HUES6 (cell line): ENCODE measurements at regions not wholly inside any gene's neighbourhood (a gene's known extent, or its start where the extent isn't known, plus 50 kb on each side); places are given as distances from the start of the nearest gene placed in this dataset.

Experiments
- H3K27ac ChIP-seq: 2 replicates; pipeline ENCODE4 v1.7.0; 2013; ENCODE audit warnings: low read depth, mild to moderate bottlenecking, low read length, inconsistent platforms
- H3K27me3 ChIP-seq: 2 replicates; pipeline ENCODE4 v1.6.1; 2013; ENCODE audit warnings: low read length; ENCODE audit not compliant: control insufficient read depth, insufficient read depth
- H3K36me3 ChIP-seq: 2 replicates; pipeline ENCODE4 v1.6.1; 2013; ENCODE audit warnings: low read length; ENCODE audit not compliant: control insufficient read depth, insufficient read depth
- H3K4me1 ChIP-seq: 2 replicates; pipeline ENCODE4 v1.6.1; 2013; ENCODE audit warnings: low read length; ENCODE audit not compliant: control insufficient read depth, insufficient read depth
- H3K4me3 ChIP-seq: 2 replicates; pipeline ENCODE4 v1.5.1; 2013; ENCODE audit warnings: low read depth, low read length
- H3K9ac ChIP-seq: one replicate; pipeline ENCODE4 v1.6.1; 2013; ENCODE audit warnings: mild to moderate bottlenecking, low read length
- H3K9me3 ChIP-seq: 2 replicates; pipeline ENCODE4 v1.6.1; 2013; ENCODE audit warnings: low read depth, low read length; ENCODE audit not compliant: control insufficient read depth, insufficient read depth

DNA sequence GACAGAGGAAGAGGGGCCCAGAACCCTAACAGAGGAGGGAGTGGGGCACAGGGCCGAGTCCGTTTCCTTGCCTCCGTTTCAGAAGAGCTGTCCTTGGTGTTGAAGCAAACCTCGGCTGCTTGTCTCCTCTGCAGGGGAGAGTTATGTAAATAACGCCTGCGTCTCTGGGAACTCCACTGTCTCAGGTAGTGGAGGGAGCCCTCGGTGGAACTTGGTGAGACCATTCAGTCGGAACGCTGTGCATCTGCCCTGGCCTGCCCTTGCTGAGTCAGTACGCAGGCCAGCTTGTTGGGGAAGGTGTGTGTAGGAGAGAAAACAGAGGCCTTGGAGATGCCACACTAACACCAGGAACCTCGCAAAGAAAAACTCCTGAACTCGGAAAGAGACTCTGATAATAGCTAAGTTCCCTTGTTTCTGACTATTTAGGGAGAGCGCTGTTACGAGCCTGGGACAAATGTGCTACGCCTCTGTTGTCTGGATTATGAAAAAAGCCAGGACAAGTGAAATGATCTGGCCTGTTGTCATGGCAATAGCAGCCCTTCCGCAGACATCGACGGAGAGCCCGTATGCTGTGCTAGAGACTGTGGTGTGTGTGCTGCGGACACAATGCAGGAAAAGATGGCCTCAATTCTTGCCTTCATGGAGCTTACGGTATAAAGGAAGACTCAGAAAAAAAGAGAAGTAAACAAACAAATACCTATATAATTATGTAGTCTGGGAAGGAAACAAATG lies 94.6 kb upstream of the AKT3 start:
- Histone ChIP-seq H3K9me3 (no peaks in the 10 kb centered on the region), H3K4me3 (peak overlapping the region; percentile 40), H3K36me3 (no peaks in the 10 kb centered on the region), H3K27me3 (peaks cover 15% of the 10 kb centered on the region), H3K9ac (no peak overlapping the region), H3K4me1 (peaks cover 5% of the 10 kb centered on the region; the same call in 1 of the 2 replicates), H3K27ac (no peak overlapping the region)

DNA sequence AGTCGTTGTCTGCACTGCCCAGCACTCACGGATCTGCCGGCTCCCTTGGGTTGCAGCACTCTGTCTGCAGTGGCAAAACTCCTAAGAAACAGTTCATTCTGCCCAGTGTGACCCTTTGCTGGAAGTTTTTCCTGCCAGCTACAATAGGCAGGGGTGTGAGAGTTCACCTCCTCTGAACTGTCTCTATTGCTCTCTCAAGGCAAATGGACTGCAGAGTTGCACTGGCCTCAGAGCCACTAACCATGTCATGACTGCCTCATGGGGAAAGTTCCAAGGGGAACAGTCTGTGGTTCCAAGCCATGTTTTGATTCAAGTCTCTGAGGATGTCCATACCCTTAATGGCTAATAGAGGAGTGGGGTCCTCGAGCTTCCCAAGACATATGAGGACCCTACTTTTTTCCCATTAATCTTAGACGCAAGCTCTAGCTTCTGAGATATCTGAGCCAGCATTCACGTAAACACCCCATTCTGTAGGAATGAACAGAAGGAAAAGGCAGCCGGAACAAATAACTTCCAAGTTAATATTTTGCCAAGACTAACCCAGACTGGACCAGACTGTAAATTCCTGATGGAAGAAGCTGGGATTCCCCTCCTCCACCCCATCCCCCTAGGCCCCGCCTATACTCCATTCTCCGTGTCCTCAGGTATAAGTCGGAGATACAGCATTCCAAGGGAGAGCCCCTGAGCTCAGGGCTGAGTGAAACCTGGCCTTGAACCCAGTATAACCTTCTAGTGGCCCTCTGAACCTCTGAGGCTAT lies 93.8 kb upstream of the AKT3 start:
- H3K27ac ChIP-seq, result no peak overlapping the region
- H3K4me1 ChIP-seq, result peaks cover 9% of the 10 kb centered on the region
- no peak overlapping the region for H3K9ac ChIP-seq
- H3K36me3 ChIP-seq, result no peaks in the 10 kb centered on the region
- peak overlapping the region; percentile 40 for H3K4me3 ChIP-seq
- H3K9me3 ChIP-seq, result no peaks in the 10 kb centered on the region
- peaks cover 15% of the 10 kb centered on the region for H3K27me3 ChIP-seq

GRCh38 chr1:243942196-243943150 lies 92.4 kb upstream of the AKT3 start:
- Histone ChIP-seq H3K9me3 (no peaks in the 10 kb centered on the region), H3K36me3 (no peaks in the 10 kb centered on the region), H3K27me3 (peaks cover 15% of the 10 kb centered on the region), H3K4me1 (peaks cover 9% of the 10 kb centered on the region), H3K27ac (no peak overlapping the region), H3K9ac (no peak overlapping the region), H3K4me3 (no peak overlapping the region)

- H3K36me3 ChIP-seq, result no peaks in the 10 kb centered on the region
- H3K9me3 ChIP-seq, result no peaks in the 10 kb centered on the region
- H3K27me3 ChIP-seq, result peaks cover 2% of the 10 kb centered on the region
- no peak overlapping the region for H3K9ac ChIP-seq
- H3K4me3 ChIP-seq, result no peak overlapping the region
- peaks cover 3% of the 10 kb centered on the region; the same call in 1 of the 2 replicates for H3K4me1 ChIP-seq
- no peak overlapping the region for H3K27ac ChIP-seq
These were observed 90.4 kb upstream of the AKT3 start for GRCh38 chr1:243940451-243940850.

DNA sequence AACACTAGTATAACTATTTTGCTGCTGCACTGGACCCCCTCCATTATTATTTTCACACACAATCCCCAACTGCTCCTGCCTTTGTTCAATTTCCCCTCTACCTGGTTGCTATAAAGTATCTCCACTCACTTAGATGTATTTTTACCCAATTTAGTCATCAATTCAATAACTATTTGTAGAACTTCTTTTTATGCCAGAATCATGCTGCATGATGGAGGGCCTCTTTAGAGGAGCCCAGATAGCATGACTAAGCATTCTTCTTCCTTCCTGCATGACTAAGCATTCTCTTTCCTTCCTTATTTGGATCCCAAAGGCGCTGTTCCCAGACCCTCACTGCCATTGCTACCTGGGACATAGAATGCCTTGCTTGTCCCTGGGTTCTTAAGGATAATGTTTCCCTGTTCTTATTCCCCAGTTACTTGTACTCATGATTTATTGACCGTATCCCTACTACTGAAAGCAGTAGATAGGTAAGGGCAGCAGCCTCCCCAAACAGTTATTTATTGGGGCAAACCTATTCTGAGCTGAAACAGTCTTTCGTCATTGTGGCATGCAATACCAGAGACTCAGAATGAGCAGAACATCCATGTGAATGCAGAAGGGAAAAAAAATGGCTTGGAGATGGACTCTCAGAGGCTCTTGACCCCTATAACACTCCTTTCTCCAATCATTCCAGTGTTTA lies 89.3 kb upstream of the AKT3 start:
- H3K4me3 ChIP-seq, result no peak overlapping the region
- peaks cover 3% of the 10 kb centered on the region; the same call in 1 of the 2 replicates for H3K4me1 ChIP-seq
- 0 out of 2 replicates have a peak, but pooled peaks cover 2% of the 10 kb centered on the region for H3K9me3 ChIP-seq
- H3K27ac ChIP-seq, result no peak overlapping the region
- H3K9ac ChIP-seq, result no peak overlapping the region
- no peaks in the 10 kb centered on the region for H3K36me3 ChIP-seq
- H3K27me3 ChIP-seq, result no peaks in the 10 kb centered on the region; the same call in 1 of the 2 replicates

- Histone ChIP-seq H3K4me3 (no peak overlapping the region), H3K36me3 (no peaks in the 10 kb centered on the region), H3K9ac (no peak overlapping the region), H3K9me3 (0 out of 2 replicates have a peak, but pooled peaks cover 2% of the 10 kb centered on the region), H3K4me1 (peaks cover 3% of the 10 kb centered on the region; the same call in 1 of the 2 replicates), H3K27me3 (no peaks in the 10 kb centered on the region; the same call in 1 of the 2 replicates), H3K27ac (no peak overlapping the region)
These were observed 88.2 kb upstream of the AKT3 start for GRCh38 chr1:243938208-243938607.

- Histone ChIP-seq H3K36me3 (no peaks in the 10 kb centered on the region), H3K9ac (no peak overlapping the region), H3K27me3 (no peaks in the 10 kb centered on the region), H3K4me1 (peaks cover 12% of the 10 kb centered on the region), H3K4me3 (no peak overlapping the region), H3K9me3 (0 out of 2 replicates have a peak, but pooled peaks cover 2% of the 10 kb centered on the region), H3K27ac (no peak overlapping the region)
These were observed 83.5 kb upstream of the AKT3 start for GRCh38 chr1:243933495-243933894.

DNA sequence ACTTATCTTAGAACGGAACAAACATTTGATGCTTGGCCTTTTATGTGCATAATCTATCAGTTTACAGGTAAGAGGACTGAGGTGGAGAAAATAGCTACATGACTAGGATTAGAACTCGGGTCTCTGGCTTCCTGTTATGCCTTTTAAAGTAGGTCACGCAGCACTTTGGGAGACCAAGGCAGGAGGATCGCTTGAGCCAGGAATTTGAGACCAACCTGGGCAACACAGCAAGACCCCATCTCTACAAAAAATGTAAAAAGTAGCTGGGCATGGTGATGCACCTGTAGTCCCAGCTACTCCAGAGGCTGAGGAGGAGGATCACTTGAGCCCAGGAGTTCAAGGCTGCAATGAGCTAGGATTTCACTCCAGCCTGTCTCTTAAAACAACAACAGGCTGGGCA lies 81.9 kb upstream of the AKT3 start:
- H3K9me3 ChIP-seq, result 0 out of 2 replicates have a peak, but pooled peaks cover 2% of the 10 kb centered on the region
- no peak overlapping the region for H3K27ac ChIP-seq
- no peak overlapping the region for H3K4me3 ChIP-seq
- no peaks in the 10 kb centered on the region for H3K36me3 ChIP-seq
- no peaks in the 10 kb centered on the region for H3K27me3 ChIP-seq
- H3K9ac ChIP-seq, result no peak overlapping the region
- peaks cover 19% of the 10 kb centered on the region for H3K4me1 ChIP-seq

GRCh38 chr1:243930822-243931671 lies 81.0 kb upstream of the AKT3 start:
- H3K4me3 ChIP-seq, result peak overlapping the region; percentile 28; the same call in 1 of the 2 replicates
- no peaks in the 10 kb centered on the region for H3K27me3 ChIP-seq
- H3K27ac ChIP-seq, result peak overlapping the region; percentile 51; the same call in 1 of the 2 replicates
- H3K9ac ChIP-seq, result peak overlapping the region; percentile 26
- H3K36me3 ChIP-seq, result no peaks in the 10 kb centered on the region
- 0 out of 2 replicates have a peak, but pooled peaks cover 2% of the 10 kb centered on the region for H3K9me3 ChIP-seq
- H3K4me1 ChIP-seq, result peaks cover 22% of the 10 kb centered on the region
